GM18873 (cell line): ENCODE measurements at regions not wholly inside any gene's neighbourhood (a gene's known extent, or its start where the extent isn't known, plus 50 kb on each side); places are given as distances from the start of the nearest gene placed in this dataset.
"Not testable (repeated sequence)": the region's sequence is repeated elsewhere in the genome, so short reads cannot be mapped to it uniquely, and the experiment has no call there.

ENCODE experiments used
- ATAC-seq: cut with Tn5 transposase; IDR thresholded peaks from one replicate; pipeline ENCODE4 v1.9.1; 2021; ENCODE audit warnings: mild to moderate bottlenecking, moderate library complexity, moderate number of reproducible peaks; ENCODE audit not compliant: unreplicated experiment, low FRiP score

- peak; percentile 58 for ATAC-seq
These were observed 84.1 kb upstream of the NEIL3 start for GRCh38 chr4:177225605-177226004.

DNA sequence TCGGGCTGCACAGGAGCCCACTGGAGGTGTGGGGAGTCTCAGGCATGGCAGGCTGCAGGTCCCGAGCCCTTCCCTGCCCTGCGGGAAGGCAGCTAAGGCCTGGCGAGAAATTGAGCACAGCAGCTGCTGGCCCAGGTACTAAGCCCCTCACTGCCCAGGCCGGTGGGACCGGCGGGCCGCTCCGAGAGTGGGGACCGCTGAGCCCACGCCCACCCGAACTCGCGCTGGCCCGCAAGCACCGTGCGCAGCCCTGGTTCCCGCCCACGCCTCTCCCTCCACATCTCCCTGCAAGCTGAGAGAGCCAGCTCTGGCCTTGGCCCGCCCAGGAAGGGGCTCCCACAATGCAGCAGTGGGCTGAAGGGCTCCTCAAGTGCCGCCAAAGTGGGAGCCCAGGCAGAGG is 82.0 kb upstream of the NEIL3 start:
- ATAC-seq: no peak

DNA sequence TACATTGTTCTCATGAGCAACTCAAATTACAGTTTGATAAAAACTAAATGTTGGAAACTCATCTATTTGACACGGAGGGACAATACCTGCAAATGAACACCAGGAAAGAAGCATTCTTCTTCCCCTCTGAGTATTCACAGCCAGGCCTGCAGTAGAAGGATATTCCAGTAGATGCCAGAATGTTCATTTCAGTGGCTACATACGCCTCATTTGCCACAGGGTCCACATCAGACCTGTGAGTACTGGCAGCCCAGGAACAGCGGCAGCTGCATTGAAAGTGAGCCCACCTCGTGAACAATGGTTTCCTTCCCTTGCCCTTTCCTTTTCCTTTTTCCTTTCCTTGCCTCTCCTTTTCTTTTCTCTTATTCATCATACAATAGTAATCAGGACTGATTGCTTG is 81.1 kb upstream of the NEIL3 start:
- ATAC-seq: no peak

DNA sequence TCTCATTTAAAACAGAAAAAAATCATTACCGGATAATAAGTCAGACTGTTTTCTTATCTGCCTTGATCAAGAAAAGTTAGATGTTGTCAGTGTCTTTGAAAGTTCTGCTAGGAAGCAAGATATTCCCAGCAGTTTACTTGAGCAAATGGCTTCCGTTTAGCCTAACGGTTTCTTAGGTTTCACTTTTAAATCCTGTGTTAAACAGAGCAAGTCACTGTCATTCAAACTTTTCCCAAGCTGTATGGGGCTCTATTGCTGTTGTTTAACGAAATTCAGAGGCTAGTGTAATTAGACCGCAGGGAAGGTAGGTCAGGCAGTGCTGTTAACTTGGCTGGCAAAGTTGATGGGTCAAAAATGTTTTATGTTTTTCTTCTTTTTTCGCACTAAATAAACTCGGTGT is 80.3 kb upstream of the NEIL3 start:
- no peak for ATAC-seq

DNA sequence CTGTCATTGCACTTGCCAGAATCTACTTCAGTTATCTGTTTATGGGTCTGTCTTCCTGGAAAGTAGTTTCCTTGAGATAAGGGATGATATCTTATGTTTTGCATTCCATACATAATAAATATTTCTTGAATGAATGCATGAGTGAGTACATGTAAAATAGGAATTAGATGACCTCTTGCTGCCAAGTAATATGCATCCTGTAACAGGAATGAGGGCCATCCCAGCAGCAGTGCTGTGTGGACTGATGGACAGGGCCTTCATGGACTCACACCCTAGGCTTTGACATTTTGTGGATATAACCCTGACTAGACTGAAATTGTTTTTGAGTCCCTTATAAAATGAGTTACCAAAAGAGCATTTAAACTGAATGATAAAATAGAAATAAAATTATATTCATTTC is 77.2 kb upstream of the NEIL3 start:
- ATAC-seq: no peak

DNA sequence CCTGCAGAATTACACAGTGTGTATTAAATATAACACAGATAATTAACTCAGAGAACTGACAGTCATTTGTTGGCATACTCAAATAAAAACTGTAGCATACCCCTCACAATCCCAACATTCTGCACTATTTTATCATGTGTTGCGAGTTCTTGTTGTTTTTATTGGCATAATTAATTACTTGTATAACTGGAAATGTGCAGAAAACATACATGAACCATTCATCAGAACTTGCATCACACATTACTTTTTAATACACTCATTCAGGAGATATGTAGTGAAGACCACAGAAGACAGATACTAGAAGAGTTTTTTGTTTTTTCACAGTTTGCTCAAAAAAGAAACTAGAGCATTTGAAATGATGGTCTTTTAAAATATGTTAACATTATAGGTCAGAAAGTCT is 74.6 kb upstream of the NEIL3 start:
- ATAC-seq: no peak

GRCh38 chr4:177236886-177237285 is 72.8 kb upstream of the NEIL3 start:
- ATAC-seq: no peak

DNA sequence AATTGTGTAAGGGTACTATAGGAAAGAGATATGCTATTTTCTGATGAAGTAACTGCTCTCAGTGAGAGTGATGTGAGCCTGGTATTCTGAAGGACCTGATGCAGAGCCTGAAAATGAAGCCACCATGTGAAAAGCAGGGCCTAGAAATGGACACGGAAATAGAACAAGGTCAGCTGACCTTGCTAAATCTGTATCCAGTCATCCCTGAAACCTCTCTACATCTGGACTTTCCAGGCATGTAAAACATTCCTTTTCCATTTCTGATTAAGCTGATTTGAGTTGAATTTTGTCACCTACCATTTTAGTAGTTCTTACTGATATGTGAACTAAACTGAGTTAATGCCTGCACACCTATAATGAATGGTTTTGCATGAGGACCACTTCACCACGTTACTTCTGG is 72.4 kb upstream of the NEIL3 start:
- ATAC-seq: no peak

DNA sequence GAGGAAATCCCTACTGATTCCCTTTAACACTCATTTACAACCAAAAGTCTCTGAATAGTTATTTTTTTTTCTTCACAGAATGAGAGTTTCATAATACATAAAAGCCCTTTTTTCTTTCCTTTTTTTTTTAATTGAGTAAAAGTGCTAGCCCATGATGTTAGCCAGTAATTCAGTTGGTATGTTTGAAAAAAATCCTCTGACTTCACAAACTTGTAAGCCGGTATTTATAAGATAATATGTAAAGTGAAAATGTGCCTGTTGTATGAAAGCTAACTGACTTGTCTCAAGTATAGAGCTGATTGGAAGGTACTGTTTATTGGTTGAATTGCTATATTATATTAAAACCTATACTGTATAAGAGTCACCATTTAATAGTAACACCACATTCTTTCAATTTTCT is 70.2 kb upstream of the NEIL3 start:
- ATAC-seq: no peak

- ATAC-seq: no peak
These were observed 69.8 kb upstream of the NEIL3 start for GRCh38 chr4:177239878-177240277.

DNA sequence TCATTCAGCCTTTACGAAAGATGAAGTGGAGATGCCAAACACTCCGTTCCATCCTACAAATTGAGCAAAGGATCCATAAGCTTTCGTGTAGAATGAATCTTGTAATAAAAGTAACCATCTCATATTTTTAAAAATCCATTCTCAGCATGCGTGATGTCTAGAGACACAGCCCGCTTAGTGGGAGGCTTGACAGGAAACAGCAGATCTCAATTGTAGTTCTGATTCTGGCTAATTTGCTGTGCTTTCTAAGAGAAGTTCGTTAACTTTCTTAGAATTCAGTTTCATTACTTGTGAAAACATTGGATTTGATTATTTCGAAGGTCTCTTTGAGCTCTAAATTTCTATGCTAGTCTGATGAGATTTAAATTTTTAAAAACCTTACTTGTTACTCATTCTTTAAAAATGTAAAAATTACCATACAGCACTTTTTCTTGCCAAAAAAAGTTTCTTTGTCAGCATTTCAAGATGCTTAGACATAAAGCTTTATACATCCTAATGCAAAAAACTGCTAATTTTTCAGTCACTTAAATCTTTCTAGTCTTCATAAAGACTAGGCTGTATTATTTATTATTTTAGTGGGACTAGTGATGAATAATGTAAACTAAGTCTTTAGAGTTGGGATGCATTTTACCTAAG is 66.9 kb upstream of the NEIL3 start:
- ATAC-seq: no peak

DNA sequence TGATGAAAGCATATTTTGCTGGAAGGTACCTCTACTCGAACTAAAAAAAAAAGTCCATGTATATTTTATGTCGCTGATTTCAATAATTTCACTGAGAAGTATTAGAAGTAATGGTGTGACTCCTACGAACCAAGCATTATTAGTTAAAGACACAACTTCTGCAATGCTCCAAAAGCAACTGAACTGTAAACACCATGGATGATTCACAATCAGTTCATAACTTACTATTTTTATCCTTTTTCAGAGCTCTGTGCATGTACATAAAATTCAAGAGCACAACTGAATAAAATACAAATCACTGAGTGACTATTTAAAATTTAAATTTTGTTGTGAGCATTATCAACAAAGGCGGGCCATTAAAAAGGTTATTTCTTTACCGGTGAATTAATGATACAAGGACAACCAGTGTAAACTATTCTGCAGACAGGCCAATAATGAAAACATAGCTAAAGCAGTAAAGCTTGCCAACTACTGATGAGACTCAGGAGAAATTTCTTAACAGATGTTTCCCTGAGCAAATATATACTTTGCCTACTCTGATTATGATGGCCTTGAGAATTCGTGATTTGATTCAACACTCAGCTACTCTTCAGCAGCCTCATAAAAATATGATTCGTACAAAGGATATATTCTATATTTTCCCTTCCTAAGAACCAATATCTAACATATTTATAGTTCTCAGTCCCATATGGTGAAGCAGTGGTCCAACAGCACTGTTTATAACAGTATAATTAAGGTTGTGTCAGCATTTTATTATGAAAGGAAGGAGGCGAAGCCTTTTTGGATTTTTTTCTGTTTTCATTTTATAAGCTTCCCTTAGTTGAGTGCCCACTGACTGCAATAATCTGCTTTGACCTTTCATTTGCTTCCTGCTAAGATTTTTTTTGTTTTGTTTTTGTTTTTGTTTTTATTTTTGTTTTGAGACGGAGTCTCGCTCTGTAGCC is 62.8 kb upstream of the NEIL3 start:
- ATAC-seq: no peak

GRCh38 chr4:177250056-177250696 is 59.5 kb upstream of the NEIL3 start:
- peak; percentile 93 for ATAC-seq

DNA sequence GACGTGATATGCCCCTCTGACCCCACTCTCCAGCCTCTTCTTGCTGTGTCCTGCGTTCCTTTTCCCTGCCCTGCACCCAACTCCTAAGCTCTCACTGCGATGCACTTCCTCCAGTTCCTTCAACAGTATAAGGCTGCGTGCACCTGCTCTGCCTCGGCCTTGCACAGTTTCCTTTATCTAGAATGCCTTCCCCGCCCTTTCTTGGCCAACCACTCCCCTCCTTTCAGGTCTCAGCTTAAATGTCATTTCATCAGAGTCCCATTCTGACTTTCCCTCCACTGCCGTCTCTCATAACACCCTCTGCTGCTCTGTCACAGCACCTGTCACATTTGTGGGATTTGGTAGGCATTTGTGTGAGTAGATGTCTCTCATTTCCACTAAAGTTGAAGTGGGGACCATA is 58.4 kb upstream of the NEIL3 start:
- no peak for ATAC-seq

- ATAC-seq: no peak
These were observed 54.3 kb upstream of the NEIL3 start for GRCh38 chr4:177255359-177255758.

GRCh38 chr4:177256950-177257349 is 52.7 kb upstream of the NEIL3 start:
- no peak for ATAC-seq

DNA sequence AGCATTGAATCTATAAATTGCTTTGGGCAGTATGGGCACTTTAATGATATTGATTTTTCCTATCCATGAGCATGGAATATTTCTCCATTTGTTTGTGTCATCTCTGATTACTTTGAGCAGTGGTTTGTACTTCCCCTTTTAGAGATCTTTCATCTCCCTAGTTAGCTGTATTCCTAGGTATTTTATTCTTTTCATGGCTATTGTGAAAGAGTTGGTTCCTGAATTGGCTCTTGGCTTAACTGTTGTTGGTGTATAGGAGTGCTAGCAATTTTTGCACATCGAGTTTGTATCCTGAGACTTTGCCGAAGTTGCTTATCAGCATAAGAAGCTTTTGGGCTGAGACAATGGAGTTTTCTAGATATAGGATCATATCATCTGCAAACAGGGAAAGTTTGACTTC is 50.2 kb upstream of the NEIL3 start:
- ATAC-seq: not testable (repeated sequence)
